ENCODE measurements at regions not wholly inside any gene's neighbourhood (a gene's known extent, or its start where the extent isn't known, plus 50 kb on each side); places are given as distances from the start of the nearest gene placed in this dataset.

DNA sequence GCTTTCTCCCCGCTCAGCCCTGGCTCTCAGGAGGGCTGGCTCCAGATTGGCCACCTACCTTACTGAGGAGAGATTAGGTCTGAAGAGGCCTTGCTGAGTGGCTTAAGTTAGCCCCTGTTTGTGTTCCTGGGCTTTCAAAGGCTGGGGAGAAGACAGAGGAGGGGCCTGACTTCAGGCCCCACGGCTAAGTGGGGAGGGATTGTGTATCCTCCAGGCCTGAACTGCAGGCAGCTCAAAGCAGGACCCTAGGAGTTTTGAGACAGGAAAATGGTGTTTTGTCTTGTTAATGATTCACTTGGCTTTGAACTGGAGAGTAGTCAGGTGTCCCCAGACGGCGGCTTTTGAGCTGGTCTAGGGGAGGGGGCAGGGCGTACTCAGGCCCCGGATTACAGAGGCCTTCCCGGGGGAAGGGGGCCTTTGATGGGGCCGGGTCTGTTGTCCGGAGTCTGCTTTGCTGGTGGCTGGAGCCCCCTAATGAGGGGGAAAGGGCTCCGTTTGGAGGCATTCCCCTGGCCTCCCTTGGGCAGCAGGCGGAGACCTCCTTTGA is 162.0 kb upstream of the SMIM23 start (continued):
- TF ChIP-seq, protein P1, sequence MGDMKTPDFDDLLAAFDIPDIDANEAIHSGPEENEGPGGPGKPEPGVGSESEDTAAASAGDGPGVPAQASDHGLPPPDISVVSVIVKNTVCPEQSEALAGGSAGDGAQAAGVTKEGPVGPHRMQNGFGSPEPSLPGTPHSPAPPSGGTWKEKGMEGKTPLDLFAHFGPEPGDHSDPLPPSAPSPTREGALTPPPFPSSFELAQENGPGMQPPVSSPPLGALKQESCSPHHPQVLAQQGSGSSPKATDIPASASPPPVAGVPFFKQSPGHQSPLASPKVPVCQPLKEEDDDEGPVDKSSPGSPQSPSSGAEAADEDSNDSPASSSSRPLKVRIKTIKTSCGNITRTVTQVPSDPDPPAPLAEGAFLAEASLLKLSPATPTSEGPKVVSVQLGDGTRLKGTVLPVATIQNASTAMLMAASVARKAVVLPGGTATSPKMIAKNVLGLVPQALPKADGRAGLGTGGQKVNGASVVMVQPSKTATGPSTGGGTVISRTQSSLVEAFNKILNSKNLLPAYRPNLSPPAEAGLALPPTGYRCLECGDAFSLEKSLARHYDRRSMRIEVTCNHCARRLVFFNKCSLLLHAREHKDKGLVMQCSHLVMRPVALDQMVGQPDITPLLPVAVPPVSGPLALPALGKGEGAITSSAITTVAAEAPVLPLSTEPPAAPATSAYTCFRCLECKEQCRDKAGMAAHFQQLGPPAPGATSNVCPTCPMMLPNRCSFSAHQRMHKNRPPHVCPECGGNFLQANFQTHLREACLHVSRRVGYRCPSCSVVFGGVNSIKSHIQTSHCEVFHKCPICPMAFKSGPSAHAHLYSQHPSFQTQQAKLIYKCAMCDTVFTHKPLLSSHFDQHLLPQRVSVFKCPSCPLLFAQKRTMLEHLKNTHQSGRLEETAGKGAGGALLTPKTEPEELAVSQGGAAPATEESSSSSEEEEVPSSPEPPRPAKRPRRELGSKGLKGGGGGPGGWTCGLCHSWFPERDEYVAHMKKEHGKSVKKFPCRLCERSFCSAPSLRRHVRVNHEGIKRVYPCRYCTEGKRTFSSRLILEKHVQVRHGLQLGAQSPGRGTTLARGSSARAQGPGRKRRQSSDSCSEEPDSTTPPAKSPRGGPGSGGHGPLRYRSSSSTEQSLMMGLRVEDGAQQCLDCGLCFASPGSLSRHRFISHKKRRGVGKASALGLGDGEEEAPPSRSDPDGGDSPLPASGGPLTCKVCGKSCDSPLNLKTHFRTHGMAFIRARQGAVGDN (CRISPR knock-in tag; IDR thresholded peaks at IDR 0.05), result peak; percentile 57
- TF ChIP-seq, protein P2, sequence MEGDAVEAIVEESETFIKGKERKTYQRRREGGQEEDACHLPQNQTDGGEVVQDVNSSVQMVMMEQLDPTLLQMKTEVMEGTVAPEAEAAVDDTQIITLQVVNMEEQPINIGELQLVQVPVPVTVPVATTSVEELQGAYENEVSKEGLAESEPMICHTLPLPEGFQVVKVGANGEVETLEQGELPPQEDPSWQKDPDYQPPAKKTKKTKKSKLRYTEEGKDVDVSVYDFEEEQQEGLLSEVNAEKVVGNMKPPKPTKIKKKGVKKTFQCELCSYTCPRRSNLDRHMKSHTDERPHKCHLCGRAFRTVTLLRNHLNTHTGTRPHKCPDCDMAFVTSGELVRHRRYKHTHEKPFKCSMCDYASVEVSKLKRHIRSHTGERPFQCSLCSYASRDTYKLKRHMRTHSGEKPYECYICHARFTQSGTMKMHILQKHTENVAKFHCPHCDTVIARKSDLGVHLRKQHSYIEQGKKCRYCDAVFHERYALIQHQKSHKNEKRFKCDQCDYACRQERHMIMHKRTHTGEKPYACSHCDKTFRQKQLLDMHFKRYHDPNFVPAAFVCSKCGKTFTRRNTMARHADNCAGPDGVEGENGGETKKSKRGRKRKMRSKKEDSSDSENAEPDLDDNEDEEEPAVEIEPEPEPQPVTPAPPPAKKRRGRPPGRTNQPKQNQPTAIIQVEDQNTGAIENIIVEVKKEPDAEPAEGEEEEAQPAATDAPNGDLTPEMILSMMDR (CRISPR knock-in tag; IDR thresholded peaks at IDR 0.05), result 0 out of 2 replicates have a peak, but pooled peaks have one; percentile 6
- TF ChIP-seq GABPA (IDR thresholded peaks at IDR 0.05; ENCODE audit: low read depth, low read length), result no peak
- TF ChIP-seq GABPA (CRISPR knock-in tag; IDR thresholded peaks at IDR 0.05; ENCODE audit: low read depth), result peak; percentile 13; the same call in 1 of the 2 replicates
- peak; percentile 22; the same call in 1 of the 2 replicates for TF ChIP-seq GATAD2A (CRISPR knock-in tag; IDR thresholded peaks at IDR 0.05)
- TF ChIP-seq, protein P3, sequence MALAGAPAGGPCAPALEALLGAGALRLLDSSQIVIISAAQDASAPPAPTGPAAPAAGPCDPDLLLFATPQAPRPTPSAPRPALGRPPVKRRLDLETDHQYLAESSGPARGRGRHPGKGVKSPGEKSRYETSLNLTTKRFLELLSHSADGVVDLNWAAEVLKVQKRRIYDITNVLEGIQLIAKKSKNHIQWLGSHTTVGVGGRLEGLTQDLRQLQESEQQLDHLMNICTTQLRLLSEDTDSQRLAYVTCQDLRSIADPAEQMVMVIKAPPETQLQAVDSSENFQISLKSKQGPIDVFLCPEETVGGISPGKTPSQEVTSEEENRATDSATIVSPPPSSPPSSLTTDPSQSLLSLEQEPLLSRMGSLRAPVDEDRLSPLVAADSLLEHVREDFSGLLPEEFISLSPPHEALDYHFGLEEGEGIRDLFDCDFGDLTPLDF (CRISPR knock-in tag; IDR thresholded peaks at IDR 0.05), result no peak
- TF ChIP-seq TCF7 (IDR thresholded peaks at IDR 0.05; ENCODE audit: low read depth), result peak; percentile 80
- TF ChIP-seq SALL1 (CRISPR knock-in tag; IDR thresholded peaks at IDR 0.05), result peak; percentile 62; the same call in 1 of the 2 replicates
- no peak for TF ChIP-seq SIX4 (CRISPR knock-in tag; IDR thresholded peaks at IDR 0.05)
- TF ChIP-seq, protein P4, sequence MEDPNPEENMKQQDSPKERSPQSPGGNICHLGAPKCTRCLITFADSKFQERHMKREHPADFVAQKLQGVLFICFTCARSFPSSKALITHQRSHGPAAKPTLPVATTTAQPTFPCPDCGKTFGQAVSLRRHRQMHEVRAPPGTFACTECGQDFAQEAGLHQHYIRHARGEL (CRISPR knock-in tag; IDR thresholded peaks at IDR 0.05), result no peak
- peak; percentile 53 for TF ChIP-seq SKI (IDR thresholded peaks at IDR 0.05; ENCODE audit: partially characterized antibody)
- TF ChIP-seq, protein P5, sequence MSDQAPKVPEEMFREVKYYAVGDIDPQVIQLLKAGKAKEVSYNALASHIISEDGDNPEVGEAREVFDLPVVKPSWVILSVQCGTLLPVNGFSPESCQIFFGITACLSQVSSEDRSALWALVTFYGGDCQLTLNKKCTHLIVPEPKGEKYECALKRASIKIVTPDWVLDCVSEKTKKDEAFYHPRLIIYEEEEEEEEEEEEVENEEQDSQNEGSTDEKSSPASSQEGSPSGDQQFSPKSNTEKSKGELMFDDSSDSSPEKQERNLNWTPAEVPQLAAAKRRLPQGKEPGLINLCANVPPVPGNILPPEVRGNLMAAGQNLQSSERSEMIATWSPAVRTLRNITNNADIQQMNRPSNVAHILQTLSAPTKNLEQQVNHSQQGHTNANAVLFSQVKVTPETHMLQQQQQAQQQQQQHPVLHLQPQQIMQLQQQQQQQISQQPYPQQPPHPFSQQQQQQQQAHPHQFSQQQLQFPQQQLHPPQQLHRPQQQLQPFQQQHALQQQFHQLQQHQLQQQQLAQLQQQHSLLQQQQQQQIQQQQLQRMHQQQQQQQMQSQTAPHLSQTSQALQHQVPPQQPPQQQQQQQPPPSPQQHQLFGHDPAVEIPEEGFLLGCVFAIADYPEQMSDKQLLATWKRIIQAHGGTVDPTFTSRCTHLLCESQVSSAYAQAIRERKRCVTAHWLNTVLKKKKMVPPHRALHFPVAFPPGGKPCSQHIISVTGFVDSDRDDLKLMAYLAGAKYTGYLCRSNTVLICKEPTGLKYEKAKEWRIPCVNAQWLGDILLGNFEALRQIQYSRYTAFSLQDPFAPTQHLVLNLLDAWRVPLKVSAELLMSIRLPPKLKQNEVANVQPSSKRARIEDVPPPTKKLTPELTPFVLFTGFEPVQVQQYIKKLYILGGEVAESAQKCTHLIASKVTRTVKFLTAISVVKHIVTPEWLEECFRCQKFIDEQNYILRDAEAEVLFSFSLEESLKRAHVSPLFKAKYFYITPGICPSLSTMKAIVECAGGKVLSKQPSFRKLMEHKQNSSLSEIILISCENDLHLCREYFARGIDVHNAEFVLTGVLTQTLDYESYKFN (CRISPR knock-in tag; conservative IDR thresholded peaks at IDR 0.05), result peak; percentile 71
- TF ChIP-seq ZNF317 (CRISPR knock-in tag; IDR thresholded peaks at IDR 0.05), result no peak
- TF ChIP-seq ZMYM4 (CRISPR knock-in tag; IDR thresholded peaks at IDR 0.05), result 0 out of 2 replicates have a peak, but pooled peaks have one; percentile 21
- TF ChIP-seq, protein P6, sequence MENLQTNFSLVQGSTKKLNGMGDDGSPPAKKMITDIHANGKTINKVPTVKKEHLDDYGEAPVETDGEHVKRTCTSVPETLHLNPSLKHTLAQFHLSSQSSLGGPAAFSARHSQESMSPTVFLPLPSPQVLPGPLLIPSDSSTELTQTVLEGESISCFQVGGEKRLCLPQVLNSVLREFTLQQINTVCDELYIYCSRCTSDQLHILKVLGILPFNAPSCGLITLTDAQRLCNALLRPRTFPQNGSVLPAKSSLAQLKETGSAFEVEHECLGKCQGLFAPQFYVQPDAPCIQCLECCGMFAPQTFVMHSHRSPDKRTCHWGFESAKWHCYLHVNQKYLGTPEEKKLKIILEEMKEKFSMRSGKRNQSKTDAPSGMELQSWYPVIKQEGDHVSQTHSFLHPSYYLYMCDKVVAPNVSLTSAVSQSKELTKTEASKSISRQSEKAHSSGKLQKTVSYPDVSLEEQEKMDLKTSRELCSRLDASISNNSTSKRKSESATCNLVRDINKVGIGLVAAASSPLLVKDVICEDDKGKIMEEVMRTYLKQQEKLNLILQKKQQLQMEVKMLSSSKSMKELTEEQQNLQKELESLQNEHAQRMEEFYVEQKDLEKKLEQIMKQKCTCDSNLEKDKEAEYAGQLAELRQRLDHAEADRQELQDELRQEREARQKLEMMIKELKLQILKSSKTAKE (CRISPR knock-in tag; IDR thresholded peaks at IDR 0.05; ENCODE audit: borderline replicate concordance), result peak; percentile 43; the same call in 1 of the 2 replicates

Data from HepG2 (cell line).